NT2/D1 (cell line): ENCODE measurements at regions not wholly inside any gene's neighbourhood (a gene's known extent, or its start where the extent isn't known, plus 50 kb on each side); places are given as distances from the start of the nearest gene placed in this dataset.

Source experiments
- DNase-seq: peaks from one replicate; pipeline ENCODE4 v3.0.0-alpha.2; 2011; ENCODE audit warnings: low read depth, low spot score
- H3K27me3 ChIP-seq: 2 replicates; pipeline ENCODE4 v1.6.0; 2011; ENCODE audit warnings: mild to moderate bottlenecking; ENCODE audit not compliant: insufficient read length, insufficient read depth
- H3K36me3 ChIP-seq: 2 replicates; pipeline ENCODE4 v1.6.1; 2011; ENCODE audit warnings: mild to moderate bottlenecking, low read length, mixed read lengths; ENCODE audit not compliant: insufficient read depth, insufficient read length
- H3K4me1 ChIP-seq: 2 replicates; pipeline ENCODE4 v1.5.1; 2011; ENCODE audit not compliant: insufficient read depth, insufficient read length
- H3K4me3 ChIP-seq: 2 replicates; pipeline ENCODE4 v1.5.1; 2011; ENCODE audit warnings: low read depth; ENCODE audit not compliant: insufficient read length
- H3K9ac ChIP-seq: 2 replicates; pipeline ENCODE4 v1.6.0; 2011; ENCODE audit warnings: low read depth; ENCODE audit not compliant: insufficient read length
- H3K9me3 ChIP-seq: 2 replicates; pipeline ENCODE4 v1.5.1; 2011; ENCODE audit warnings: mild to moderate bottlenecking, low read length; ENCODE audit not compliant: insufficient read depth
- SUZ12 ChIP-seq: IDR thresholded peaks from 2 replicates; pipeline ENCODE4 v1.6.1; 2011; ENCODE audit not compliant: insufficient read length, insufficient read depth; ENCODE audit errors: extremely low read depth
- YY1 ChIP-seq: IDR thresholded peaks from 2 replicates; pipeline ENCODE4 v1.6.1; 2011; ENCODE audit not compliant: insufficient read length, insufficient read depth
- ZNF274 ChIP-seq: IDR thresholded peaks from 2 replicates; pipeline ENCODE4 v1.6.1; 2011; ENCODE audit warnings: mild to moderate bottlenecking, low read depth, low read length

DNA sequence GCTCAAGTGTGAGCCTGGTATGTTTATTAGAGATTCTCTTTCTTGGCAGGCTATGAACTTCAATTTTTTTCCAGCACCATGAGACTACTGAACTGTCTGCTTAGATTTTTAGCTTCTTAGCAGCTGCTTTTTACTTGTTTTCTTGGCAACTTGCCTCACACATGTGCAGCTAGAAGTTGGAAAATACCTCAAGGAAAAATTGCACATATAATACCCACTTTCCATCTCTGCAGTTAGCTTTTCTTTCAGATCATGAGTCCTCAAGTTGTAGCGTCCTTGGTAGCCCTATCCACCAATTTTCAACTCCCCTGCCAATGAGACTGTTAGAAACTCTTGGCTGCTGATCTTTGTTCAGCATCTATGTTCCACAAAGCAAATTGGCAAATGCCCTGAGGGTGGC, 302.1 kb downstream of the HRH4 start:
- H3K27me3 ChIP-seq: no peaks in the 10 kb centered on the region
- TF ChIP-seq SUZ12: no peak
- no peak for TF ChIP-seq ZNF274
- TF ChIP-seq YY1: no peak
- DNase-seq: no peak

GRCh38 chr18:24763765-24764513, 303.5 kb downstream of the HRH4 start:
- no peak overlapping the region for H3K9ac ChIP-seq
- TF ChIP-seq YY1 (no peak), ZNF274 (no peak), SUZ12 (no peak)
- no peaks in the 10 kb centered on the region for H3K4me1 ChIP-seq
- no peaks in the 10 kb centered on the region for H3K36me3 ChIP-seq
- DNase-seq: no peak
- no peaks in the 10 kb centered on the region; the same call in 1 of the 2 replicates for H3K9me3 ChIP-seq
- no peak overlapping the region for H3K4me3 ChIP-seq
- H3K27me3 ChIP-seq: no peaks in the 10 kb centered on the region

More for the DNA sequence above, 302.1 kb downstream of the HRH4 start:
- Histone ChIP-seq H3K9me3 (no peaks in the 10 kb centered on the region; the same call in 1 of the 2 replicates), H3K4me1 (no peaks in the 10 kb centered on the region), H3K36me3 (no peaks in the 10 kb centered on the region), H3K9ac (no peak overlapping the region), H3K4me3 (no peak overlapping the region)

GRCh38 chr18:24764766-24765165, 304.3 kb downstream of the HRH4 start:
- H3K36me3 ChIP-seq: no peaks in the 10 kb centered on the region
- H3K27me3 ChIP-seq: no peaks in the 10 kb centered on the region
- H3K9ac ChIP-seq: no peak overlapping the region
- DNase-seq: no peak
- TF ChIP-seq ZNF274 (no peak), SUZ12 (no peak), YY1 (no peak)
- H3K4me3 ChIP-seq: no peak overlapping the region
- no peaks in the 10 kb centered on the region; the same call in 1 of the 2 replicates for H3K9me3 ChIP-seq
- no peaks in the 10 kb centered on the region for H3K4me1 ChIP-seq

DNA sequence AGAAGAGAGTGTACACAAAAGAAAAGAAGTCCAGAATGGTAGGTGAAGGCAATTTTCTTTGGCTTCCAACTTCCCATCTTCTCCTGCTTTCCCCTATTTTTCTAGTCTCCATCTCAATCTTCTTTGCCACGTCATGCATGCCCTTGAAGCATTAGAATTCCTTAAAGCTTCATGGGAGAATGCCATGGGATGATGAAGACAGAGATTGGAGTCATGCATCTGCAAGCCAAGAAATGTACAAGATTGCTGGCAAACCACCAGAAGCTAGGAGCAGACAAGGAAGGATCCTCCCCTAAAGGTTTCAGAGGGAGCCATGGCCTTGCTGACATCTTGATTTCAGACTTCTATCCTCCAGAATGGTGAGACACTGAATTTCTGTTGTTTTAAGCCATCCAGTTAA, 305.9 kb downstream of the HRH4 start:
- Histone ChIP-seq H3K9ac (no peak overlapping the region), H3K9me3 (no peaks in the 10 kb centered on the region; the same call in 1 of the 2 replicates), H3K4me3 (no peak overlapping the region), H3K4me1 (no peaks in the 10 kb centered on the region), H3K27me3 (no peaks in the 10 kb centered on the region), H3K36me3 (no peaks in the 10 kb centered on the region)
- TF ChIP-seq SUZ12 (no peak), YY1 (no peak), ZNF274 (no peak)
- DNase-seq: no peak

DNA sequence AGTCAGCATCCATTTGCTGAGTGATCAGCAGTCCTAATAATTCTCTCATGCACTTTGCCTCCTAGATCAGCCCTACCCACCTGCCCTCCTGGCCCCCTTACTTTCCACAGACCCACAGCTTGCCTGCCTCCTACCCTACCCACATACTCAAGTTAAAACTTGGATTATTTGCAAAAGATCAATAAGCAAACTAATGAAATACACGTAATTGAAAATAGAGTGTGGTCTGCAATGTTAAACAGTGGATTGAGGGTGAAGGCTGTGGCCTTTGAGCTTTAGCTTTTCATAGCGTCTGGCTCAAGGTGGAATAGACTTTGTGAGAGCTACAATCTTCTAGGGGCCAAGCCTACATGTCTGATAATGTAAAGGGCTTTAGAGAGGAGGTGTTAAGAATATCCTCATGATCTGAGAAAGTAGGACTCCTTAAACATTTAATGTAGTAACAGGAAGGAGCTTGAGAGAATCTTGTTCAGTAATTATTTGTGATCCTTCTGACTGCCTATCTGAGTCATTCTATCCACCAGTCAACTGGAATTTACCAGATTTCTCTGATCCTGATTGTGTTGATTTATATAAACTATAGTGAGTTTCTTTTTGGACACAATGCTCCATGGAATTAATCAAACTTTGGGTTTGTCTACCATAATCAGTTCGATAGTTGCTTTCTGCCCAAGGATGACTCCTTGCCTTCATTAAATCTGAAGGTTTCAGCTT, 310.0 kb downstream of the HRH4 start:
- no peaks in the 10 kb centered on the region for H3K4me1 ChIP-seq
- no peaks in the 10 kb centered on the region for H3K27me3 ChIP-seq
- no peak overlapping the region for H3K4me3 ChIP-seq
- TF ChIP-seq SUZ12: no peak
- no peak for TF ChIP-seq YY1
- TF ChIP-seq ZNF274: no peak
- no peak for DNase-seq
- H3K9me3 ChIP-seq: no peaks in the 10 kb centered on the region
- no peak overlapping the region for H3K9ac ChIP-seq
- no peaks in the 10 kb centered on the region for H3K36me3 ChIP-seq

- H3K27me3 ChIP-seq: no peaks in the 10 kb centered on the region
- TF ChIP-seq SUZ12: no peak
- no peak for TF ChIP-seq ZNF274
- no peak for TF ChIP-seq YY1
- H3K4me1 ChIP-seq: no peaks in the 10 kb centered on the region
- no peak for DNase-seq
- no peaks in the 10 kb centered on the region for H3K9me3 ChIP-seq
- H3K36me3 ChIP-seq: no peaks in the 10 kb centered on the region
- H3K9ac ChIP-seq: no peak overlapping the region
- H3K4me3 ChIP-seq: no peak overlapping the region
Measured at GRCh38 chr18:24771300-24771699, 310.9 kb downstream of the HRH4 start.

- H3K36me3 ChIP-seq: no peaks in the 10 kb centered on the region
- H3K9me3 ChIP-seq: no peaks in the 10 kb centered on the region
- DNase-seq: no peak
- no peaks in the 10 kb centered on the region for H3K4me1 ChIP-seq
- no peak overlapping the region for H3K9ac ChIP-seq
- H3K27me3 ChIP-seq: no peaks in the 10 kb centered on the region
- TF ChIP-seq YY1: no peak
- TF ChIP-seq SUZ12: no peak
- TF ChIP-seq ZNF274: no peak
- no peak overlapping the region for H3K4me3 ChIP-seq
Measured at GRCh38 chr18:24773101-24773500, 312.7 kb downstream of the HRH4 start.
